ENCODE measurements at regions not wholly inside any gene's neighbourhood (a gene's known extent, or its start where the extent isn't known, plus 50 kb on each side); places are given as distances from the start of the nearest gene placed in this dataset.

- TF ChIP-seq YY1 (IDR thresholded peaks at IDR 0.05; ENCODE audit: extremely low read depth, insufficient replicate concordance, low read depth, low read length) (no peak), JUND (IDR thresholded peaks at IDR 0.05) (no peak), ZNF274 (IDR thresholded peaks at IDR 0.05; ENCODE audit: low read depth, low read length) (no peak), EZH2phosphoT487 (IDR thresholded peaks at IDR 0.05; ENCODE audit: borderline replicate concordance) (no peak)
Measured at GRCh38 chr11:69413993-69414392, 67.5 kb upstream of the LINC01488 start (continued).

DNA sequence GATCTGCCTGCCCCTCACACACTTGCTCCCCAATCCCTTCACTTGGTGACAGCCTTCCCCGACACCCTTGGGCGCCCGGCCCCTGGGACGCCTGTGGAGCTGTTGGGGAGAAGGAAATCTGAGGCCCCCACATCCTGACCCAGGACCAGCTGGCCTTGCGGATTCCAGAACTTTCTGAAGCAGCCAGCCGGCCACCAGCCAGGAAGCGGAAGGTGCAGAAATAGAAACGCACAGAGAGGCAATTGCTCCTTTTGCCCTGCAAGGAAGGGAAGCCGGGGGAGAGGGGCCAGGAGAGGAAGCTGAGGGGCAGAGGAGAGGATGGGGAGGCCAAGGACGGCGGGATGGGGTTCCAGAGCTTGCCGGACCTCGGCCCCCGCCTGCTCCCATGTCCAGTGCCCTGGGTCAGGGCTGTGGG lies 66.7 kb upstream of the LINC01488 start:
- Histone ChIP-seq H3K27ac (ENCODE audit: low read depth, low read length) (no peak overlapping the region), H3K9me3 (ENCODE audit: control insufficient read depth in 1 of 2, insufficient read depth in 1 of 2, low read depth in 1 of 2, low read length in 2 of 2) (no peaks in the 10 kb centered on the region), H3K79me2 (ENCODE audit: insufficient read depth, low read length) (no peaks in the 10 kb centered on the region), H3K36me3 (ENCODE audit: control insufficient read depth in 1 of 2, insufficient read depth in 2 of 2, low read length in 2 of 2) (no peaks in the 10 kb centered on the region), H3K9ac (ENCODE audit: low read length) (no peak overlapping the region), H3K27me3 (ENCODE audit: insufficient read depth, low read length) (no peaks in the 10 kb centered on the region), H3K4me3 (replicated peaks in 1 of 2; ENCODE audit: low read depth in 1 of 2, low read length in 2 of 2) (no peak overlapping the region), H2AFZ (ENCODE audit: low read depth, low read length, poor library complexity, severe bottlenecking) (no peak overlapping the region), H3K9me2 (ENCODE audit: insufficient read depth) (no peaks in the 10 kb centered on the region), H4K20me1 (ENCODE audit: insufficient read depth) (no peaks in the 10 kb centered on the region), H3K4me2 (ENCODE audit: low read length) (no peak overlapping the region), H3K4me1 (ENCODE audit: control insufficient read depth in 1 of 2, insufficient read depth in 2 of 2, low read length in 2 of 2) (peaks cover 0 to 20% of the 10 kb centered on the region in 2 experiments; a peak in 2 of 4 replicates)
- ChIA-PET POLR2A (no interaction called here), RAD21 (ENCODE audit: low non-redundant PET in 1 of 2, low total read pairs in 2 of 2, uncharacterized antibody in 2 of 2, unreplicated experiment in 2 of 2) (no interaction called here), CTCF (no interaction called here)
- no TSS peak for BruUV-seq (replicated peaks)
- TF ChIP-seq TCF7L2 (IDR thresholded peaks at IDR 0.05; ENCODE audit: borderline replicate concordance, extremely low read depth, insufficient read depth, insufficient read length) (no peak), MAX (IDR thresholded peaks at IDR 0.05) (no peak), EZH2phosphoT487 (IDR thresholded peaks at IDR 0.05; ENCODE audit: borderline replicate concordance) (no peak), SP1 (IDR thresholded peaks at IDR 0.05; ENCODE audit: low read depth) (no peak), CEBPB (IDR thresholded peaks at IDR 0.05; ENCODE audit: low read depth) (no peak)
- TF ChIP-seq, protein P1, sequence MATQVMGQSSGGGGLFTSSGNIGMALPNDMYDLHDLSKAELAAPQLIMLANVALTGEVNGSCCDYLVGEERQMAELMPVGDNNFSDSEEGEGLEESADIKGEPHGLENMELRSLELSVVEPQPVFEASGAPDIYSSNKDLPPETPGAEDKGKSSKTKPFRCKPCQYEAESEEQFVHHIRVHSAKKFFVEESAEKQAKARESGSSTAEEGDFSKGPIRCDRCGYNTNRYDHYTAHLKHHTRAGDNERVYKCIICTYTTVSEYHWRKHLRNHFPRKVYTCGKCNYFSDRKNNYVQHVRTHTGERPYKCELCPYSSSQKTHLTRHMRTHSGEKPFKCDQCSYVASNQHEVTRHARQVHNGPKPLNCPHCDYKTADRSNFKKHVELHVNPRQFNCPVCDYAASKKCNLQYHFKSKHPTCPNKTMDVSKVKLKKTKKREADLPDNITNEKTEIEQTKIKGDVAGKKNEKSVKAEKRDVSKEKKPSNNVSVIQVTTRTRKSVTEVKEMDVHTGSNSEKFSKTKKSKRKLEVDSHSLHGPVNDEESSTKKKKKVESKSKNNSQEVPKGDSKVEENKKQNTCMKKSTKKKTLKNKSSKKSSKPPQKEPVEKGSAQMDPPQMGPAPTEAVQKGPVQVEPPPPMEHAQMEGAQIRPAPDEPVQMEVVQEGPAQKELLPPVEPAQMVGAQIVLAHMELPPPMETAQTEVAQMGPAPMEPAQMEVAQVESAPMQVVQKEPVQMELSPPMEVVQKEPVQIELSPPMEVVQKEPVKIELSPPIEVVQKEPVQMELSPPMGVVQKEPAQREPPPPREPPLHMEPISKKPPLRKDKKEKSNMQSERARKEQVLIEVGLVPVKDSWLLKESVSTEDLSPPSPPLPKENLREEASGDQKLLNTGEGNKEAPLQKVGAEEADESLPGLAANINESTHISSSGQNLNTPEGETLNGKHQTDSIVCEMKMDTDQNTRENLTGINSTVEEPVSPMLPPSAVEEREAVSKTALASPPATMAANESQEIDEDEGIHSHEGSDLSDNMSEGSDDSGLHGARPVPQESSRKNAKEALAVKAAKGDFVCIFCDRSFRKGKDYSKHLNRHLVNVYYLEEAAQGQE (IDR thresholded peaks at IDR 0.05; ENCODE audit: low read depth), result no peak
- TF ChIP-seq, protein P2, sequence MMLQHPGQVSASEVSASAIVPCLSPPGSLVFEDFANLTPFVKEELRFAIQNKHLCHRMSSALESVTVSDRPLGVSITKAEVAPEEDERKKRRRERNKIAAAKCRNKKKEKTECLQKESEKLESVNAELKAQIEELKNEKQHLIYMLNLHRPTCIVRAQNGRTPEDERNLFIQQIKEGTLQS (IDR thresholded peaks at IDR 0.05), result no peak
- intact Hi-C loops (cut with micrococcal nuclease), result no loop called here
- DNase-seq (ENCODE audit: low read depth, low spot score), result no peak
- no peak for ATAC-seq
